HepG2 (cell line): ENCODE measurements at regions not wholly inside any gene's neighbourhood (a gene's known extent, or its start where the extent isn't known, plus 50 kb on each side); places are given as distances from the start of the nearest gene placed in this dataset.

Experiments used
- ATAC-seq: fragments of 200-7000 bp; cut with Tn5 transposase; 3 replicates; pipeline ENCODE4 v1.9.1; 2020; ENCODE audit warnings: mild to moderate bottlenecking, moderate library complexity
- BruUV-seq: library from RNA; stranded (reverse); fragments of 400-500 nt; replicated peaks from 2 replicates; lab custom pipeline; 2021; lab: Mats Ljungman, UMichigan
- CTCF ChIA-PET: fragments of 300-600 bp; formaldehyde crosslinking; extraction: SDS; loops from one replicate; lab custom pipeline; 2021; ENCODE audit warnings: low total read pairs, inconsistent platforms, low intra/inter-chr PET ratio; lab: Yijun Ruan, JAX
- POLR2A ChIA-PET: fragments of 350-600 bp; sonication (Branson Sonifier 250); formaldehyde crosslinking; loops from one replicate; lab custom pipeline; 2020; ENCODE audit warnings: antibody characterized with exemption, inconsistent platforms; lab: Yijun Ruan, JAX
- DNase-seq: peaks from one replicate; pipeline ENCODE4 v3.0.0-alpha.2; 2015; ENCODE audit warnings: low spot score
- FAIRE-seq: peaks from 3 replicates; lab custom pipeline; 2011; peaks lifted over from hg19 to GRCh38; lab: Jason Lieb, UNC
- H2AFZ ChIP-seq: one replicate; pipeline ENCODE4 v1.6.1; 2011; ENCODE audit warnings: low read length, inconsistent platforms
- H3K27ac ChIP-seq: fragments of 300-600 bp; 3 replicates; pipeline ENCODE4 v1.8.0; 2011; ENCODE audit warnings: mixed run types, mild to moderate bottlenecking, mixed read lengths, low read length, inconsistent platforms; ENCODE audit not compliant: insufficient read depth; ENCODE audit errors: extremely low read length
- H3K27me3 ChIP-seq, 2 experiments: fragments of 200-600 bp in 1 of 2; 2 replicates in 1 of 2; 3 replicates in 1 of 2; pipeline versions ENCODE4 v1.6.0 to v1.8.0; 2011; ENCODE audit warnings: low read length in 2 of 2, mild to moderate bottlenecking in 2 of 2, moderate library complexity in 2 of 2, inconsistent platforms in 1 of 2; ENCODE audit not compliant: insufficient read depth in 2 of 2, control insufficient read depth in 1 of 2
- H3K36me3 ChIP-seq, 2 experiments: fragments of 200-600 bp in 1 of 2; replicated peaks in 1 of 2; 2 replicates in 1 of 2; 3 replicates in 1 of 2; pipeline versions ENCODE4 v1.5.1 to v1.8.0; 2011; ENCODE audit warnings: low read length in 2 of 2, inconsistent platforms in 1 of 2; ENCODE audit not compliant: insufficient read depth in 2 of 2, control insufficient read depth in 1 of 2
- H3K4me1 ChIP-seq: 2 replicates; pipeline ENCODE4 v1.5.1; 2012; ENCODE audit warnings: low read length, inconsistent platforms; ENCODE audit not compliant: insufficient read depth
- H3K4me2 ChIP-seq: 2 replicates; pipeline ENCODE4 v1.6.0; 2011; ENCODE audit warnings: low read depth, low read length, inconsistent platforms
- H3K4me3 ChIP-seq, 3 experiments: fragments of 200-600 bp in 1 of 3; sonication (generic), shearing (Covaris generic) in 1 of 3; replicated peaks in 1 of 3; 2 replicates each; pipeline ENCODE4 v1.5.1; 2011 to 2016; ENCODE audit warnings: low read length in 3 of 3, inconsistent platforms in 2 of 3, low read depth in 2 of 3, mild to moderate bottlenecking in 2 of 3, control low read depth in 1 of 3, mixed read lengths in 1 of 3; ENCODE audit not compliant: insufficient read depth in 1 of 3
- H3K79me2 ChIP-seq: one replicate; pipeline ENCODE4 v1.6.1; 2011; ENCODE audit warnings: low read length, inconsistent platforms; ENCODE audit not compliant: insufficient read depth
- H3K9ac ChIP-seq: 2 replicates; pipeline ENCODE4 v1.6.0; 2011; ENCODE audit warnings: mild to moderate bottlenecking, low read depth, low read length, inconsistent platforms; ENCODE audit not compliant: insufficient read depth
- H3K9me3 ChIP-seq: 2 replicates; pipeline ENCODE4 v1.5.1; 2012; ENCODE audit warnings: mild to moderate bottlenecking, low read length
- H4K20me1 ChIP-seq: 2 replicates; pipeline ENCODE4 v1.6.0; 2011; ENCODE audit warnings: inconsistent platforms, mild to moderate bottlenecking, low read length, moderate library complexity; ENCODE audit not compliant: insufficient read depth
- CCAR2 ChIP-seq: fragments of 200-400 bp; formaldehyde crosslinking; optimal IDR thresholded peaks from 2 replicates; pipeline ENCODE3; 2018; ENCODE audit warnings: low read depth, mild to moderate bottlenecking, low read length, moderate library complexity
- GPN1 ChIP-seq: sonication (generic); formaldehyde crosslinking; IDR thresholded peaks from 2 replicates; pipeline ENCODE4 v1.5.1; 2020; ENCODE audit warnings: missing genetic modification reagents, borderline replicate concordance
- MAFG ChIP-seq: sonication (generic); formaldehyde crosslinking; IDR thresholded peaks from 2 replicates; pipeline ENCODE4 v1.5.1; 2020; ENCODE audit warnings: mild to moderate bottlenecking, missing genetic modification reagents
- MLXIP ChIP-seq: sonication (generic); formaldehyde crosslinking; IDR thresholded peaks from 2 replicates; pipeline ENCODE4 v1.9.0; 2021; ENCODE audit warnings: missing genetic modification reagents, borderline replicate concordance
- PCBP1 ChIP-seq: fragments of 200-400 bp; formaldehyde crosslinking; IDR thresholded peaks from 2 replicates; pipeline ENCODE4 v1.6.1; 2017; ENCODE audit warnings: mild to moderate bottlenecking, low read depth, low read length, borderline replicate concordance
- PPARG ChIP-seq: conservative IDR thresholded peaks from 2 replicates; pipeline ENCODE4 v1.6.1; 2016; ENCODE audit warnings: missing biosample characterization, missing genetic modification reagents
- SETDB1 ChIP-seq: sonication (generic); formaldehyde crosslinking; IDR thresholded peaks from 2 replicates; pipeline ENCODE4 v1.5.1; 2020; ENCODE audit warnings: missing genetic modification reagents, mild to moderate bottlenecking, borderline replicate concordance
- THRA ChIP-seq: sonication (generic); formaldehyde crosslinking; IDR thresholded peaks from 2 replicates; pipeline ENCODE4 v1.4.0; 2020; ENCODE audit warnings: missing genetic modification reagents, borderline replicate concordance
- YY1 ChIP-seq: IDR thresholded peaks from 2 replicates; pipeline ENCODE4 v1.6.1; 2011; ENCODE audit warnings: low read length, low read depth, moderate library complexity, mild to moderate bottlenecking; ENCODE audit not compliant: insufficient read depth, insufficient replicate concordance
- ZBED4 ChIP-seq: sonication (generic); formaldehyde crosslinking; IDR thresholded peaks from 2 replicates; pipeline ENCODE4 v1.4.0; 2020; ENCODE audit warnings: missing genetic modification reagents, borderline replicate concordance
- ZBTB7A ChIP-seq: sonication (generic); formaldehyde crosslinking; IDR thresholded peaks from 2 replicates; pipeline ENCODE4 v1.8.0; 2022; ENCODE audit warnings: mild to moderate bottlenecking, missing genetic modification reagents
- ZNF282 ChIP-seq: fragments of 450-650 bp; IDR thresholded peaks from 2 replicates; pipeline ENCODE4 v1.6.1; 2018; ENCODE audit not compliant: partially characterized antibody
- ZNF468 ChIP-seq: sonication (generic); formaldehyde crosslinking; IDR thresholded peaks from 2 replicates; pipeline ENCODE4 v1.8.0; 2022; ENCODE audit warnings: mild to moderate bottlenecking, moderate library complexity, missing genetic modification reagents
- ZNF580 ChIP-seq: IDR thresholded peaks from 2 replicates; pipeline ENCODE4 v1.6.1; 2016; ENCODE audit warnings: low read depth, borderline replicate concordance
- ZNF737 ChIP-seq: sonication (generic); formaldehyde crosslinking; IDR thresholded peaks from 2 replicates; pipeline ENCODE4 v1.5.0; 2020; ENCODE audit warnings: missing genetic modification reagents, mild to moderate bottlenecking, borderline replicate concordance
- WGBS: methylation state at CpG from one replicate; pipeline ENCODE4 v1.1.6; 2017; ENCODE audit warnings: low lambda C conversion rate; 5-methylcytosine and 5-hydroxymethylcytosine counted together
- in situ Hi-C: cut with HindIII; loops from 2 replicates; pipeline ENCODE4 v1.10.0; 2017; ENCODE audit warnings: low pct_unique_long_range_greater_than_20kb; ENCODE audit not compliant: extremely low pct_ligation_motif_present
- intact Hi-C: fragments of 100-400 bp; cut with micrococcal nuclease; formaldehyde crosslinking; loops from one replicate; pipeline ENCODE4 v1.10.0; 2022; ENCODE audit not compliant: unreplicated experiment

- TF ChIP-seq MLXIP (CRISPR knock-in tag): no peak
Measured at GRCh38 chr1:64356636-64357256, 113.2 kb upstream of the CACHD1 start (continued).

- DNase-seq (no peak), FAIRE-seq (no peak), ATAC-seq (no peak)
- BruUV-seq: no TSS peak
- intact Hi-C loops (no loop called here), in situ Hi-C loops (no loop called here)
- POLR2A ChIA-PET: no interaction called here
- CTCF ChIA-PET: no interaction called here
- no peak overlapping the region for H3K4me3 ChIP-seq
- H3K9me3 ChIP-seq: no peaks in the 10 kb centered on the region
- H4K20me1 ChIP-seq: no peaks in the 10 kb centered on the region
- H3K79me2 ChIP-seq: no peaks in the 10 kb centered on the region
- H3K4me2 ChIP-seq: no peak overlapping the region
- no peaks in the 10 kb centered on the region for H3K27me3 ChIP-seq
- no peaks in the 10 kb centered on the region for H3K4me1 ChIP-seq
- no peak overlapping the region for H3K27ac ChIP-seq
- H2AFZ ChIP-seq: no peak overlapping the region
- no peak overlapping the region for H3K9ac ChIP-seq
- WGBS: 7% methylated on average over 6 of the region's 6 CpGs
- H3K36me3 ChIP-seq: no peaks in the 10 kb centered on the region
- no peak for TF ChIP-seq ZBTB7A
- no peak for TF ChIP-seq MAFG (CRISPR knock-in tag)
- no peak for TF ChIP-seq PCBP1
- no peak for TF ChIP-seq YY1
- no peak for TF ChIP-seq ZNF737 (CRISPR knock-in tag)
- no peak for TF ChIP-seq ZNF468 (CRISPR knock-in tag)
- no peak for TF ChIP-seq THRA (CRISPR knock-in tag)
- no peak for TF ChIP-seq PPARG (CRISPR knock-in tag)
- no peak for TF ChIP-seq SETDB1 (CRISPR knock-in tag)
- TF ChIP-seq GPN1: no peak
- TF ChIP-seq ZNF580 (CRISPR knock-in tag): no peak
- no peak for TF ChIP-seq CCAR2
- TF ChIP-seq ZBED4 (CRISPR knock-in tag): no peak
- no peak for TF ChIP-seq ZNF282
Measured at GRCh38 chr1:64357422-64357821, 112.5 kb upstream of the CACHD1 start.
